NCI-H1105 (cell line): ENCODE measurements at regions not wholly inside any gene's neighbourhood (a gene's known extent, or its start where the extent isn't known, plus 50 kb on each side); places are given as distances from the start of the nearest gene placed in this dataset.
A peak's percentile ranks its signal among the peaks of the same experiment; 100 is the strongest.
"Not testable (repeated sequence)": the region's sequence is repeated elsewhere in the genome, so short reads cannot be mapped to it uniquely, and the experiment has no call there.

Experiments
- DNase-seq: peaks from one replicate; lab custom pipeline; 2025; lab: John Stamatoyannopoulos, UW

GRCh38 chr7:128561116-128561722, 84.7 kb downstream of the METTL2B start:
- DNase-seq, result not testable (repeated sequence)

GRCh38 chr7:128562795-128563194, 86.2 kb downstream of the METTL2B start:
- DNase-seq, result not testable (repeated sequence)

- DNase-seq, result not testable (repeated sequence)
Measured at GRCh38 chr7:128564123-128564700, 87.7 kb downstream of the METTL2B start.

- not testable (repeated sequence) for DNase-seq
Measured at GRCh38 chr7:128564932-128565864, 88.7 kb downstream of the METTL2B start.

- not testable (repeated sequence) for DNase-seq
Measured at GRCh38 chr7:128575277-128575676, 96.8 kb upstream of the GARIN1A start.

- not testable (repeated sequence) for DNase-seq
Measured at GRCh38 chr7:128576953-128577352, 95.1 kb upstream of the GARIN1A start.

GRCh38 chr7:128579843-128580242, 92.2 kb upstream of the GARIN1A start:
- DNase-seq, result not testable (repeated sequence)

- not testable (repeated sequence) for DNase-seq
Measured at GRCh38 chr7:128581100-128581499, 91.0 kb upstream of the GARIN1A start.

GRCh38 chr7:128581825-128582561, 90.1 kb upstream of the GARIN1A start:
- not testable (repeated sequence) for DNase-seq

- not testable (repeated sequence) for DNase-seq
Measured at GRCh38 chr7:128586715-128587114, 85.4 kb upstream of the GARIN1A start.

- DNase-seq, result no peak
Measured at GRCh38 chr7:128591705-128592104, 80.4 kb upstream of the GARIN1A start.

GRCh38 chr7:128592209-128592608, 79.9 kb upstream of the GARIN1A start:
- DNase-seq, result not testable (repeated sequence)

GRCh38 chr7:128594061-128594460, 78.0 kb upstream of the GARIN1A start:
- not testable (repeated sequence) for DNase-seq

- DNase-seq, result not testable (repeated sequence)
Measured at GRCh38 chr7:128596336-128597128, 75.6 kb upstream of the GARIN1A start.

- not testable (repeated sequence) for DNase-seq
Measured at GRCh38 chr7:128598946-128599345, 73.1 kb upstream of the GARIN1A start.

GRCh38 chr7:128608678-128609421, 63.2 kb upstream of the GARIN1A start:
- DNase-seq, result peak; percentile 46

- not testable (repeated sequence) for DNase-seq
Measured at GRCh38 chr7:128613366-128613765, 58.7 kb upstream of the GARIN1A start.

- not testable (repeated sequence) for DNase-seq
Measured at GRCh38 chr7:128614812-128615211, 57.3 kb upstream of the GARIN1A start.

GRCh38 chr7:128616799-128617198, 55.3 kb upstream of the GARIN1A start:
- not testable (repeated sequence) for DNase-seq
